Loucy (cell line): ENCODE measurements at regions not wholly inside any gene's neighbourhood (a gene's known extent, or its start where the extent isn't known, plus 50 kb on each side); places are given as distances from the start of the nearest gene placed in this dataset.

Experiments used
- CTCF ChIP-seq: fragments of 200-600 bp; sonication (generic); conservative IDR thresholded peaks from 2 replicates; pipeline ENCODE4 v1.5.1; 2014; ENCODE audit warnings: mild to moderate bottlenecking, antibody characterized with exemption, low read length
- EZH2phosphoT487 ChIP-seq: fragments of 200-600 bp; IDR thresholded peaks from 2 replicates; pipeline ENCODE4 v1.6.1; 2018; ENCODE audit warnings: antibody characterized with exemption, mild to moderate bottlenecking, moderate library complexity, borderline replicate concordance

- TF ChIP-seq CTCF (no peak), EZH2phosphoT487 (no peak)
Observed at GRCh38 chr6:114892211-114892610, 549.4 kb upstream of the HS3ST5 start.
